ENCODE measurements at regions not wholly inside any gene's neighbourhood (a gene's known extent, or its start where the extent isn't known, plus 50 kb on each side); places are given as distances from the start of the nearest gene placed in this dataset.

DNA sequence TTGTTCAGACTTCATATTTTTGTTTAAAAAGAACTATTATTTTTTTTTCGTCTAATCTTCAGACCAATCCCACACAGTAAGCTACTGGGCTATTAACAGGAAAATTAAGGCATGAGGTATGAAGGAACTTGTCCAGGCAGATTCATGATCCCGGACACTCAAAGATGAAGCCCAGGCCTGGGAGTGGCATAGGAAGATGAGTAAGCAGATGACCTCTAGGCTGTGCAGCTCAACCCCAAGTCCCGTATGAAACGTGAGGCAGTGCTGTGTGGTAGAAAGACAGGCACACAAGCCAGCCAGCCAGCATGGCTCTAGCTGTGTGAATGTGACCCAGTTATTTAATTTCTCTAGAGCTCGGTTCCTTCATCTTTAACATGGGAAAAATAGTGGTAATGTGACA, 231.9 kb downstream of the CLIC5 start:
- TF ChIP-seq L3MBTL2 (conservative IDR thresholded peaks at IDR 0.05) (no peak), SP1 (IDR thresholded peaks at IDR 0.05) (no peak), LEF1 (IDR thresholded peaks at IDR 0.05; ENCODE audit: borderline replicate concordance) (no peak), ELF4 (IDR thresholded peaks at IDR 0.05) (no peak), SUZ12 (IDR thresholded peaks at IDR 0.05) (no peak), ZNF384 (IDR thresholded peaks at IDR 0.05) (no peak), FOXM1 (IDR thresholded peaks at IDR 0.05; ENCODE audit: borderline replicate concordance) (no peak), TARDBP (IDR thresholded peaks at IDR 0.05) (no peak), NFRKB (IDR thresholded peaks at IDR 0.05) (no peak), BHLHE40 (IDR thresholded peaks at IDR 0.05; ENCODE audit: borderline replicate concordance) (no peak), HDGF (IDR thresholded peaks at IDR 0.05; ENCODE audit: borderline replicate concordance) (no peak), ARNT (IDR thresholded peaks at IDR 0.05) (no peak), CTBP1 (IDR thresholded peaks at IDR 0.05; ENCODE audit: borderline replicate concordance) (no peak)
- TF ChIP-seq, protein P1, sequence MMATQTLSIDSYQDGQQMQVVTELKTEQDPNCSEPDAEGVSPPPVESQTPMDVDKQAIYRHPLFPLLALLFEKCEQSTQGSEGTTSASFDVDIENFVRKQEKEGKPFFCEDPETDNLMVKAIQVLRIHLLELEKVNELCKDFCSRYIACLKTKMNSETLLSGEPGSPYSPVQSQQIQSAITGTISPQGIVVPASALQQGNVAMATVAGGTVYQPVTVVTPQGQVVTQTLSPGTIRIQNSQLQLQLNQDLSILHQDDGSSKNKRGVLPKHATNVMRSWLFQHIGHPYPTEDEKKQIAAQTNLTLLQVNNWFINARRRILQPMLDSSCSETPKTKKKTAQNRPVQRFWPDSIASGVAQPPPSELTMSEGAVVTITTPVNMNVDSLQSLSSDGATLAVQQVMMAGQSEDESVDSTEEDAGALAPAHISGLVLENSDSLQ (IDR thresholded peaks at IDR 0.05): no peak
